Mucosa of descending colon (tissue), 3 donors: ENCODE measurements at regions not wholly inside any gene's neighbourhood (a gene's known extent, or its start where the extent isn't known, plus 50 kb on each side); places are given as distances from the start of the nearest gene placed in this dataset.
"Not testable (repeated sequence)": the region's sequence is repeated elsewhere in the genome, so short reads cannot be mapped to it uniquely, and the experiment has no call there.

Experiments
- ATAC-seq: fragments of 200-7000 bp; cut with Tn5 transposase; one replicate; pipeline ENCODE4 v1.9.1; 2020; ENCODE audit warnings: mild to moderate bottlenecking, moderate library complexity
- DNase-seq, 3 donors: peaks; one replicate each; pipeline ENCODE4 v3.0.0-alpha.2; 2020
- H3K36me3 ChIP-seq: fragments of 200-600 bp; one replicate; pipeline ENCODE4 v1.8.0; 2021; ENCODE audit warnings: low read depth, mild to moderate bottlenecking
- H3K4me1 ChIP-seq: fragments of 200-600 bp; one replicate; pipeline ENCODE4 v1.8.0; 2021; ENCODE audit warnings: low read depth, mild to moderate bottlenecking
- H3K4me3 ChIP-seq: fragments of 200-600 bp; one replicate; pipeline ENCODE4 v1.8.0; 2021; ENCODE audit warnings: mild to moderate bottlenecking
- H3K9me3 ChIP-seq: fragments of 200-600 bp; one replicate; pipeline ENCODE4 v1.8.0; 2021; ENCODE audit warnings: mild to moderate bottlenecking
- intact Hi-C, 2 donors: fragments of 100-400 bp; cut with DNase I in 1 of 2; cut with micrococcal nuclease in 1 of 2; formaldehyde crosslinking; loops; one replicate each; pipeline versions ENCODE4 v1.11.0 to v1.11.1; 2022; cut with DNase I, micrococcal nuclease
- TF ChIP-seq, protein P1 (sequence below): fragments of 200-600 bp; IDR thresholded peaks from one replicate; pipeline ENCODE4 v1.8.0; 2022; ENCODE audit warnings: antibody characterized with exemption, mild to moderate bottlenecking
- donor health status: DM: no; HTN: no; CAD: no; lungs with moderate emphysema.
- donor health status: DM: no; HTN: no; CAD: no.
- donor health status: DM: no; HTN: yes; CAD: no.

DNA sequence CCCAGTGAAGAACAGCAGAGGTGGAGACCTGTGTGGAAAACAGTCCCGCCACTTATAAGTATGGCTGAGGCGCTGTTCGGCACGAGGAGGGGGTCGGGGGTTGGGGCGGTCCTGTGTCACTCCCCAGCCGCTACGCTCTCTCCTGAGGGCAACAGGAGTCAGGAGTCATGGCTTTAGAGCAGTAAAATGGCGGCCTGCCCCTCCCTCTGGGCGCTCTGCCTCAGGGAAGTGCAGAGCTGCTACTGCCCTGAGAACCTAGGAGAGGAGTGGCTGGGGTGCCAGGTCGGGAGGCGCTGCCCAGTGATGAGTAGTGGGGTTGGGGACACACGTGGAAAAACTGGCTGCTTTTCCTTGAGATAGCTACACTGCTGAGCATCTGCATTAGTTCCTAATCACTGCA lies 551.2 kb upstream of the AMOT start:
- intact Hi-C loops: no loop called here
- peak in 1 of 3 donors; percentile 17 for DNase-seq
- no peak for ATAC-seq
- Histone ChIP-seq H3K9me3 (no peaks in the 10 kb centered on the region), H3K4me1 (no peaks in the 10 kb centered on the region), H3K4me3 (no peak overlapping the region), H3K36me3 (no peaks in the 10 kb centered on the region)
- TF ChIP-seq, protein P1, sequence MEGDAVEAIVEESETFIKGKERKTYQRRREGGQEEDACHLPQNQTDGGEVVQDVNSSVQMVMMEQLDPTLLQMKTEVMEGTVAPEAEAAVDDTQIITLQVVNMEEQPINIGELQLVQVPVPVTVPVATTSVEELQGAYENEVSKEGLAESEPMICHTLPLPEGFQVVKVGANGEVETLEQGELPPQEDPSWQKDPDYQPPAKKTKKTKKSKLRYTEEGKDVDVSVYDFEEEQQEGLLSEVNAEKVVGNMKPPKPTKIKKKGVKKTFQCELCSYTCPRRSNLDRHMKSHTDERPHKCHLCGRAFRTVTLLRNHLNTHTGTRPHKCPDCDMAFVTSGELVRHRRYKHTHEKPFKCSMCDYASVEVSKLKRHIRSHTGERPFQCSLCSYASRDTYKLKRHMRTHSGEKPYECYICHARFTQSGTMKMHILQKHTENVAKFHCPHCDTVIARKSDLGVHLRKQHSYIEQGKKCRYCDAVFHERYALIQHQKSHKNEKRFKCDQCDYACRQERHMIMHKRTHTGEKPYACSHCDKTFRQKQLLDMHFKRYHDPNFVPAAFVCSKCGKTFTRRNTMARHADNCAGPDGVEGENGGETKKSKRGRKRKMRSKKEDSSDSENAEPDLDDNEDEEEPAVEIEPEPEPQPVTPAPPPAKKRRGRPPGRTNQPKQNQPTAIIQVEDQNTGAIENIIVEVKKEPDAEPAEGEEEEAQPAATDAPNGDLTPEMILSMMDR: no peak

GRCh38 chrX:113390531-113390930 lies 549.9 kb upstream of the AMOT start:
- intact Hi-C loops: no loop called here
- no peak for DNase-seq
- H3K36me3 ChIP-seq: no peaks in the 10 kb centered on the region
- no peaks in the 10 kb centered on the region for H3K4me1 ChIP-seq
- H3K9me3 ChIP-seq: no peaks in the 10 kb centered on the region
- no peak for ATAC-seq
- TF ChIP-seq, protein P1: no peak
- H3K4me3 ChIP-seq: no peak overlapping the region

DNA sequence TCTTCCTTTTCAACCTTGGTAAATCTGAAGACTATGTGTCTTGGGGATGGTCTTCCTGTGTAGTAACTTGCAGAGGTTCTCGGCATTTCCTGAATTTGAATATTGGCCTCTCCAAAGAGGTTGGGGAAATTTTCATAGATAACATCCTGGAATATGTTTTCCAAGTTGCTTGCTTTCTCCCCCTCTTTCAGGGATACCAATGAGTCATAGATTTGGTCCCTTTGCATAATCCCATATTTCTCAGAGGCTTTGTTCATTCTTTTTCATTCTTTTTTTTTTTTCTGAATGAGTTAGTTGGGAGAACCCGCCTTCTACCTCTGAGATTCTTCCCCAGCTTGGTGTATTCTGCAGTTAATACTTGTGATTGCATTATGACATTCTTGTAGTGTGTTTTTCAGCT lies 549.2 kb upstream of the AMOT start:
- intact Hi-C loops: no loop called here
- Histone ChIP-seq H3K36me3 (no peaks in the 10 kb centered on the region), H3K9me3 (no peaks in the 10 kb centered on the region), H3K4me3 (no peak overlapping the region), H3K4me1 (no peaks in the 10 kb centered on the region)
- DNase-seq (no peak), ATAC-seq (no peak)
- TF ChIP-seq, protein P1: no peak

DNA sequence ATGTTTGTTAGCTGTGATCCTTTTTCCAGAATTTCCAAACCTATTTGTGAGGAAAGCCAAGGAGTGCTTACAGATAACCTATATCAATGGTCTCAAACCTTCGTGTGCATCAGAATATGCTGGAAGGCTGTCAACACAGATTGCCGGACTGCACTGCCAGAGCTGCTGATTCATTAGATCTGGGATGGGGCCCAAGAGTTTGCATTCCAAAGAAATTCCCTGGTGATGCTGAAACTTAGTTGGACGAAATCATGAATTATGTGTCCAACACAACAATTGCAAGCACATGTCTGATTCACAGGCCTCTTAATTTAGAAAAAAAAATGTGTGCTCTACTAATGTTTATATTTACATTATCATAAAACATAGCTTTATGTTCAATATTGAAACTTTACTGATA lies 544.0 kb upstream of the AMOT start:
- ATAC-seq: no peak
- DNase-seq: peak in 1 of 3 donors; percentile 1
- TF ChIP-seq, protein P1: no peak
- intact Hi-C loops: no loop called here
- no peaks in the 10 kb centered on the region for H3K36me3 ChIP-seq
- no peak overlapping the region for H3K4me3 ChIP-seq
- H3K4me1 ChIP-seq: no peaks in the 10 kb centered on the region
- H3K9me3 ChIP-seq: no peaks in the 10 kb centered on the region

- H3K4me1 ChIP-seq, H3K36me3 ChIP-seq, intact Hi-C loops, ATAC-seq, H3K4me3 ChIP-seq, H3K9me3 ChIP-seq, DNase-seq: not testable (repeated sequence)
Measured at GRCh38 chrX:113373421-113373820, 532.8 kb upstream of the AMOT start.

GRCh38 chrX:113370006-113370405 lies 529.4 kb upstream of the AMOT start:
- Histone ChIP-seq H3K9me3 (no peaks in the 10 kb centered on the region), H3K4me1 (no peaks in the 10 kb centered on the region), H3K36me3 (no peaks in the 10 kb centered on the region), H3K4me3 (no peak overlapping the region)
- TF ChIP-seq, protein P1: no peak
- ATAC-seq: no peak
- intact Hi-C loops: no loop called here
- DNase-seq: no peak
